Astrocyte of the spinal cord (primary cell): ENCODE measurements at regions not wholly inside any gene's neighbourhood (a gene's known extent, or its start where the extent isn't known, plus 50 kb on each side); places are given as distances from the start of the nearest gene placed in this dataset.
"Not testable (repeated sequence)": the region's sequence is repeated elsewhere in the genome, so short reads cannot be mapped to it uniquely, and the experiment has no call there.

ENCODE experiments used
- DNase-seq: peaks from one replicate; pipeline ENCODE4 v3.0.0; 2011; ENCODE audit warnings: low read depth, low spot score
- H3K4me3 ChIP-seq: 2 replicates; pipeline ENCODE4 v1.5.1; 2011; ENCODE audit warnings: low read depth, mild to moderate bottlenecking, low read length, moderate library complexity
- CTCF ChIP-seq: IDR thresholded peaks from 2 replicates; pipeline ENCODE4 v1.5.1; 2012; ENCODE audit warnings: low read depth, mild to moderate bottlenecking, low read length, inconsistent platforms
- in situ Hi-C: cut with HindIII; loops from 2 replicates; pipeline ENCODE4 v1.10.0; 2017; ENCODE audit warnings: low sequenced_read_pairs

GRCh38 chr1:102529446-102529845 lies 532.7 kb upstream of the OLFM3 start:
- no peak for DNase-seq
- TF ChIP-seq CTCF = no peak
- in situ Hi-C loops = no loop called here

DNA sequence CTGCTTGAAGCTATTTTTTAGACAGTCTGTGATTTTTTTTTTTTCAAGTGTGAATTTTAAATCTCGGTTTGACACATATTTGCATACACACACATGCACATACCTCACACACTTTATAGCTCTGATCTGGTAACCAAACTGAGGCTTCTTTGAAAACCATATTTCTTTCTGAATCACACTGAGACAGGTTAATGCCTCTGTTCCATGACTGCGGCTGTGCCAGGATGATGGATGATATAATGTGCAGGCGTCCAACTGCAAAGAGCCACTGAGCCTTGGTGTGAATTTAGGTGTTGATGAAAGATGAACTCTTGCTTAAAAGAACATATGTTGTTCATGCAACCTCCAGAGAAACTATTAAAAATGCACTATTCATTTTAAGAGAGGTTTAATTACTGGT lies 504.0 kb upstream of the OLFM3 start:
- in situ Hi-C loops = no loop called here
- DNase-seq = no peak
- no peak overlapping the region for H3K4me3 ChIP-seq
- no peak for TF ChIP-seq CTCF

More at GRCh38 chr1:102529446-102529845, 532.7 kb upstream of the OLFM3 start:
- H3K4me3 ChIP-seq = no peak overlapping the region

DNA sequence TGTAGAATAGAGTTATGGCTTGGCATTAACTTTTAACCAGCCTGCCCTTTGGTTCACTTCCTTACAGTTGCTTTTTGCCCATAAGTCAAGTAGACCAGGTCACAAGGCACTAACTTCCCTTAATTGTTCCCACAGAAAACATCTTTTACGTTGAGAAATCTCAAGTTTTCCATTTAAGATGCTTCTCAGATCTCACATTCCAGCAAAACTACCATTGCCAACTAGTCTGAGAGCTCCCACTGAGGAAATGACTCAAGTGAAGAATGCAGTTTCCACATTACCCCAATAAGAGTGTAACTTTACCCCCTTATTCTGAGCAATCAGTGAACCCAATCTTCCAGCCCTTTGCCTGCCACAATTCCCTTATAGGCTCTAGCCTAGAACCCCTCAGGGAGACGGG lies 502.2 kb upstream of the OLFM3 start:
- in situ Hi-C loops = no loop called here
- no peak overlapping the region for H3K4me3 ChIP-seq
- DNase-seq = no peak
- TF ChIP-seq CTCF = no peak

DNA sequence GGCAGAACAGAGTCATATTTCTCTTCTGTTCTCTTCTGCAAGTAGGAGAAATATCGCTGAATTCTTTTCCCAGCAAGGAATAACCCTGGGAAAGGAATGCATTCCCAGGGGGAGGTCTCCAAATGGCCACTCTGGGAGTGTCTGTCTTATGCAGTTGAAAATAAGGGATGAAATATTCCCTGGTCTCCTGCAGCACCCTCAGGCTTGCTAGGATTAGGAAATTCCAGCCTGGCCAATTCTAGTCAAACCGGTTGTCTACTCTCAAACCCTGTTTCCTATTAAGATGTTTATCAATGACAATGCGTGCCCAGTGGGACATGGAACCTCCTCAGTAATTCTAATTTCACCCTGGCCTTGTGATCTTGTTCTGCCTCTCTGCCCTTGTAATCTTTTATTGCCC lies 501.1 kb upstream of the OLFM3 start:
- DNase-seq, in situ Hi-C loops, H3K4me3 ChIP-seq: not testable (repeated sequence)

DNA sequence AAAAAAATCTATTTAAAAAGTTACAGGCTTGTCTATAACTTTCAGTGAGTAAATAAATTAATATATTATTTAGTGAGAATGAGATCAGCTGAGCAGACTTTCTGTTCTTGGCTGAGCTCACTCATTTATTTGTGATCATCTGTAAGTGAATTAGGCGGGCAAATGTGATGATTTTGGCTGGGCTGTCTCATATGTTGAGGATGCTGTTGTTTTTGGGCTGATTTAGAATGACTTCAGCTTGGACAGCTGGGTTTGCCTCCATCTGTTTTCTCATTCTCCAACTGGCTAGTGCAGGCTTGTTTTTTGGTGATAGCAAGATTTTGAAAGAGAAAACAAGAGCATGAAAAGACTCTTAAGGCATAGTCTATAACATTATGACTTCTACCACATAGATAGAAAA lies 475.8 kb upstream of the OLFM3 start:
- in situ Hi-C loops = no loop called here
- TF ChIP-seq CTCF = no peak
- DNase-seq = no peak
- no peak overlapping the region for H3K4me3 ChIP-seq

GRCh38 chr1:102470767-102471166 lies 474.0 kb upstream of the OLFM3 start:
- H3K4me3 ChIP-seq = no peak overlapping the region
- in situ Hi-C loops = no loop called here
- TF ChIP-seq CTCF = no peak
- DNase-seq = no peak

DNA sequence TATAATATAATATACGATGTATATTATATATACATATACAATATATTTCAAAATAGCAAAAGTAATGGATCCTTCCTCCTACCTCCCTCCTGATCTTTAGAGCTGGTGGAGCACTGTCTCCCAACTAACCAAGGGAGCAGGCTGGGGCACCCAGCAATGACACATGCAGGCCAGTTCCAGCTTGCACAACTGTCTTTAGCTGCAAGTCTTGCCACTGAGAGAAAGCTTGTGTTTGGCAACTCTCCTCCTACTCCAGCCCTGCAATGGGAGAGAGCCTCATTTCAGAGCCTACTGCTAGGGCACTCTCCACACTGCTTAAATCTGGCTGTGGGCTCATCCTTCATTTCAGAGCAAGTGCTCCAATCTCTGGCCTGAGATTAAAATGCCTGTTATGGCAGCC lies 469.8 kb upstream of the OLFM3 start:
- H3K4me3 ChIP-seq = no peak overlapping the region
- TF ChIP-seq CTCF = no peak
- no peak for DNase-seq
- in situ Hi-C loops = no loop called here
